ENCODE measurements at regions not wholly inside any gene's neighbourhood (a gene's known extent, or its start where the extent isn't known, plus 50 kb on each side); places are given as distances from the start of the nearest gene placed in this dataset.

GRCh38 chr4:12409507-12410190 is 981.0 kb upstream of the HS3ST1 start:
- no peak for DNase-seq (ENCODE audit: low read depth, low spot score)
- Histone ChIP-seq H4K20me1 (ENCODE audit: control insufficient read depth, extremely low read depth, insufficient read depth, low read length) (no peaks in the 10 kb centered on the region), H3K9ac (ENCODE audit: control insufficient read depth, extremely low read depth, insufficient read depth, low read length) (no peak overlapping the region), H3K36me3 (ENCODE audit: control insufficient read depth in 2 of 2, extremely low read depth in 1 of 2, insufficient read depth in 2 of 2, low read length in 2 of 2) (no peaks in the 10 kb centered on the region), H3K9me1 (ENCODE audit: control insufficient read depth, extremely low read depth, insufficient read depth, low read length) (no peaks in the 10 kb centered on the region), H3K4me3 (ENCODE audit: control insufficient read depth in 2 of 3, extremely low read depth in 1 of 3, insufficient read depth in 2 of 3, low read depth in 1 of 3, low read length in 3 of 3) (no peak overlapping the region), H2AFZ (ENCODE audit: control insufficient read depth, low read length) (no peak overlapping the region), H3K4me1 (ENCODE audit: control insufficient read depth, extremely low read depth, insufficient read depth, low read length) (no peaks in the 10 kb centered on the region), H3K79me2 (ENCODE audit: control insufficient read depth, insufficient read depth, low read length) (no peaks in the 10 kb centered on the region), H3K27me3 (ENCODE audit: control insufficient read depth, extremely low read depth, insufficient read depth, low read length) (no peaks in the 10 kb centered on the region), H3K4me2 (ENCODE audit: control insufficient read depth, extremely low read depth, insufficient read depth, low read depth, low read length) (no peak overlapping the region), H3K9me3 (ENCODE audit: control insufficient read depth, low read depth, low read length) (no peaks in the 10 kb centered on the region), H3K27ac (ENCODE audit: control insufficient read depth, insufficient read depth, low read length) (no peak overlapping the region)
- dilution Hi-C loops (cut with MboI; ENCODE audit: extremely low pct_ligation_motif_present, low sequenced_read_pairs) = no loop called here
- no peak for FAIRE-seq
- TF ChIP-seq CTCF (optimal IDR thresholded peaks at IDR 0.05 in 1 of 3, IDR thresholded peaks at IDR 0.05 in 1 of 3, conservative IDR thresholded peaks at IDR 0.05 in 1 of 3; ENCODE audit: extremely low read depth in 1 of 3, insufficient read depth in 2 of 3, low read length in 3 of 3) = no peak
- no peak for TF ChIP-seq EZH2 (IDR thresholded peaks at IDR 0.05; ENCODE audit: low read length)

- no peak overlapping the region for H3K9ac ChIP-seq (ENCODE audit: control insufficient read depth, extremely low read depth, insufficient read depth, low read length)
- H3K9me3 ChIP-seq (ENCODE audit: control insufficient read depth, low read depth, low read length) = no peaks in the 10 kb centered on the region
- TF ChIP-seq CTCF (optimal IDR thresholded peaks at IDR 0.05 in 1 of 3, IDR thresholded peaks at IDR 0.05 in 1 of 3, conservative IDR thresholded peaks at IDR 0.05 in 1 of 3; ENCODE audit: extremely low read depth in 1 of 3, insufficient read depth in 2 of 3, low read length in 3 of 3) (no peak), EZH2 (IDR thresholded peaks at IDR 0.05; ENCODE audit: low read length) (no peak)
- H2AFZ ChIP-seq (ENCODE audit: control insufficient read depth, low read length) = no peak overlapping the region
- no peaks in the 10 kb centered on the region for H3K9me1 ChIP-seq (ENCODE audit: control insufficient read depth, extremely low read depth, insufficient read depth, low read length)
- H3K27me3 ChIP-seq (ENCODE audit: control insufficient read depth, extremely low read depth, insufficient read depth, low read length) = no peaks in the 10 kb centered on the region
- DNase-seq (ENCODE audit: low read depth, low spot score) (no peak), FAIRE-seq (no peak)
- H3K4me3 ChIP-seq (ENCODE audit: control insufficient read depth in 2 of 3, extremely low read depth in 1 of 3, insufficient read depth in 2 of 3, low read depth in 1 of 3, low read length in 3 of 3) = no peak overlapping the region
- no peaks in the 10 kb centered on the region for H3K4me1 ChIP-seq (ENCODE audit: control insufficient read depth, extremely low read depth, insufficient read depth, low read length)
- no peaks in the 10 kb centered on the region for H4K20me1 ChIP-seq (ENCODE audit: control insufficient read depth, extremely low read depth, insufficient read depth, low read length)
- no peaks in the 10 kb centered on the region for H3K36me3 ChIP-seq (ENCODE audit: control insufficient read depth in 2 of 2, extremely low read depth in 1 of 2, insufficient read depth in 2 of 2, low read length in 2 of 2)
- dilution Hi-C loops (cut with MboI; ENCODE audit: extremely low pct_ligation_motif_present, low sequenced_read_pairs) = no loop called here
- no peak overlapping the region for H3K4me2 ChIP-seq (ENCODE audit: control insufficient read depth, extremely low read depth, insufficient read depth, low read depth, low read length)
- H3K79me2 ChIP-seq (ENCODE audit: control insufficient read depth, insufficient read depth, low read length) = no peaks in the 10 kb centered on the region
- H3K27ac ChIP-seq (ENCODE audit: control insufficient read depth, insufficient read depth, low read length) = no peak overlapping the region
These were observed 979.7 kb upstream of the HS3ST1 start for GRCh38 chr4:12408364-12408763.

Data from keratinocyte (primary cell).